HL-60 (cell line): ENCODE measurements at regions not wholly inside any gene's neighbourhood (a gene's known extent, or its start where the extent isn't known, plus 50 kb on each side); places are given as distances from the start of the nearest gene placed in this dataset.

Experiments
- CTCF ChIP-seq: IDR thresholded peaks from one replicate; pipeline ENCODE4 v1.5.1; 2011; ENCODE audit warnings: low read length, control low read depth, inconsistent platforms; ENCODE audit not compliant: insufficient read depth
- GABPA ChIP-seq: IDR thresholded peaks from 2 replicates; pipeline ENCODE4 v1.6.1; 2012; ENCODE audit warnings: low read depth
- POLR2AphosphoS5 ChIP-seq: IDR thresholded peaks from 2 replicates; pipeline ENCODE4 v1.6.1; 2012; ENCODE audit warnings: low read depth

- TF ChIP-seq CTCF, result no peak
- TF ChIP-seq POLR2AphosphoS5, result no peak
- TF ChIP-seq GABPA, result no peak
Measured at GRCh38 chr6:12450467-12450866, 160.3 kb downstream of the EDN1 start.
